Inflammatory macrophage treated with lipopolysaccharide for 4 hours (primary cell): ENCODE measurements at regions not wholly inside any gene's neighbourhood (a gene's known extent, or its start where the extent isn't known, plus 50 kb on each side); places are given as distances from the start of the nearest gene placed in this dataset.

Source experiments
- DNase-seq: peaks from one replicate; pipeline ENCODE4 v3.0.0-alpha.2; 2020

- no peak for DNase-seq
These were observed 144.0 kb upstream of the MYCN start for GRCh38 chr2:15796167-15796942.

GRCh38 chr2:15797231-15797938, 143.0 kb upstream of the MYCN start:
- DNase-seq = no peak

GRCh38 chr2:15797939-15798281, 142.4 kb upstream of the MYCN start:
- no peak for DNase-seq

GRCh38 chr2:15798701-15799431, 141.5 kb upstream of the MYCN start:
- DNase-seq = no peak

- DNase-seq = no peak
These were observed 140.9 kb upstream of the MYCN start for GRCh38 chr2:15799432-15799827.

- DNase-seq = no peak
These were observed 139.6 kb upstream of the MYCN start for GRCh38 chr2:15800495-15801329.

- no peak for DNase-seq
These were observed 138.9 kb upstream of the MYCN start for GRCh38 chr2:15801439-15801838.

- no peak for DNase-seq
These were observed 138.4 kb upstream of the MYCN start for GRCh38 chr2:15801904-15802303.

- no peak for DNase-seq
These were observed 137.4 kb upstream of the MYCN start for GRCh38 chr2:15802657-15803542.

GRCh38 chr2:15803543-15804245, 136.7 kb upstream of the MYCN start:
- DNase-seq = no peak

- no peak for DNase-seq
These were observed 136.1 kb upstream of the MYCN start for GRCh38 chr2:15804246-15804619.

- DNase-seq = no peak
These were observed 135.7 kb upstream of the MYCN start for GRCh38 chr2:15804691-15805090.

- no peak for DNase-seq
These were observed 135.1 kb upstream of the MYCN start for GRCh38 chr2:15805206-15805605.

- DNase-seq = no peak
These were observed 134.6 kb upstream of the MYCN start for GRCh38 chr2:15805772-15806171.

- DNase-seq = no peak
These were observed 133.4 kb upstream of the MYCN start for GRCh38 chr2:15806801-15807417.

- no peak for DNase-seq
These were observed 132.7 kb upstream of the MYCN start for GRCh38 chr2:15807418-15808203.

GRCh38 chr2:15808204-15808910, 132.0 kb upstream of the MYCN start:
- no peak for DNase-seq

GRCh38 chr2:15808944-15809343, 131.4 kb upstream of the MYCN start:
- no peak for DNase-seq

GRCh38 chr2:15809404-15809803, 130.9 kb upstream of the MYCN start:
- no peak for DNase-seq
